ENCODE measurements at regions not wholly inside any gene's neighbourhood (a gene's known extent, or its start where the extent isn't known, plus 50 kb on each side); places are given as distances from the start of the nearest gene placed in this dataset.

DNA sequence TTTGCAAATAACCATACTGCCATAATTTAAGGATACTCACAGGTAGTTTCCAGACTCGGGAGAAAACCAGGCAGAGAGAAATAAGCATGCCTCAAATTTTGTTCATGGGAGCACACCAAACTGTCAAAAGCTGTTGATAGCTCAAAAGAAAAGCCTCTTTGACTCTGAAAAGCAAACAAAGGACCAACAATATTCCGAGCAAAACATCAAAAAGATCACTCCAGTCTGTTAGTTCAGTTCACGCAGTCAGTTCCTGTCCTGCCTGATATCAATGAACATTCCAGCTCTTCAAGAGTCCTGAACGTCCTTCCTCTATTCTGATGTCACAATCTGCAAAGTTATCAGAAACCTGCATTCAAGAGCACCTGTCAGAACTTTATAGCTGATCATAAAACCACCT, 78.7 kb downstream of the RRM2 start:
- DNase-seq (ENCODE audit: low read depth) = no peak

DNA sequence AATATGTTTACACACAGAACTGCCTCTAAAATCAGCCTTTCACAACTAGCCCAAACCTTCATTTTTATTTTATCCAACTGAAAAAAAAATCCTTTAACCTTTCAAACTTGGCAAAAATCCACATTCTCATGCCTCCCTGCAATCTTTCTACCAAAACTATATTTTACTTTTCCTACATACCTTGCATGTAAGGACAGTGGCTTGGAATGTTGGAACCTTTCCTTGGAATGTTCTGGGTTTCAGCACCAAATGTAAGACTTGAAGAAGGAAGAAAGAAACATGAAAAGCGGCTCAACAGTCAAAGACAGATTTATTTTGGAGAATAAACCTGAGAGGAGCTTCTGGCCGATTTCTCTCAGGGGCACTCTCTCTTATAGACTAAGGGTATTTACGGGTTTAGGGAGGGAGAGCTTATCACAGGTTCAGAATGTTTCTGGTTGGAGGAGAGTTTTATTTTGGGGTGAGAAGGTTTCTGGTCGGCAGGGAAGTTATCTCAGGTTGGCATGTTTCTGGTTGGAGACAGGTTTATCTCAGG, 79.7 kb downstream of the RRM2 start:
- peak; percentile 60 for DNase-seq (ENCODE audit: low read depth)

DNA sequence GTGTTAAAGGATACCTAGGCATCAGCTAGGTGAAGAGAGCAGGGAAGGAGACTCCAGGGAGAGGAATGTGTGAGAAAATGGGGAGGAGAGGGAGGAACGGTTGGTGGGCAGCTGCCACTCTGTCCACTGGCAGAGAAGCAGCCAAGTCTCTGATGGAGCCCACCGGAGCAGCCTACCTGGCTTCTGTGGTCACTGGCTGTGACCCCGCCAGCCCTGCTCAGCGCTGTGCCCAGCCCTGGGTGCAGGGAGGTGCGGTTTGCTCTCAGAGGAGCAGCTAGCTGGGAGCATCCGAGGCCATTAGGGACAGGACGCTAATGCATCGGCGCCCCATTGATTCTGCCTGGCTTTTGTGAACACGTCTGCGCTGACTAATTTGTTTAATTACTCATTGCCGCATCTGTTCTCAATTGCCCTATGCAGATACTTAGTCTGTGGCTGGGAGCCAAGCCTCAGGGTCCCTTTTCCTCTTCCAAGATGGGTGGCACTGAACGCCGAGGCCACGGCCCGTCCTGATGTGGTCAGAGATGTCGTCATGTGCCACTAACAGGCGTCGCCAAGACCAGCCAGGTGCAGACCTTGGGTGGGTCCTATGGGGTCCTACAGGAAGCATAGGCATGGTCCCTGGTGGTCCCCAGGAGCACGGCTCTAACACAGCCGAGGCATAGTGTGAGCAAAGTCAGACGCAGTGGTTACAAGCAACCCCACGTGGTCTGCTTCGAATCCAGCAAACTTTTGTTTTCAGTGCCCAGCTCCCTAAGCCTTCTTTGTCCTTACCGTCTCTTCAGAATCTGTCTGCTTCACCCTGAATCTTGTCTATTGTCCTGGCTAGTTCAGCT, 82.0 kb downstream of the RRM2 start:
- peak; percentile 52 for DNase-seq (ENCODE audit: low read depth)

GRCh38 chr2:10205162-10205475, 82.6 kb downstream of the RRM2 start:
- DNase-seq (ENCODE audit: low read depth) = no peak

DNA sequence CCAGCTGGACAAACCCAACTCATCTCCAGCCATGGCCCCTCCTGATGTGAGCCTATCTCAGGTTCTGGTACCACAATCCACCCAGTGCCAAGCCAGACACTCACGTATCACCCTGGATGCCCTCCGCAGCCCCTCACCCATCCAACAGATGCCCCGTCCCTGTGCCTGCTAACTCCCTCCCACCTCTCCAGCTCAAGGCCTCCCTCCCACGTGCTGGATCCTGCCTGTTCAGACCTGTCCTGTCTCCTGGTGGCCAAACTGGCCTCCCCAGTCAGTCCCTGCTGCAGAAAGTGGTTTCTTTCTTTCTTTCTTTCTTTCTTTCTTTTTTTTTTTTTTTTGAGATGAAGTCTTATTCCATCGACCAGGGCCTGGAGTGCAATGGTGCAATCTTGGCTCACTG, 86.2 kb downstream of the RRM2 start:
- DNase-seq (ENCODE audit: low read depth) = no peak

- no peak for DNase-seq (ENCODE audit: low read depth)
Observed at GRCh38 chr2:10209406-10209935, 86.9 kb downstream of the RRM2 start.

DNA sequence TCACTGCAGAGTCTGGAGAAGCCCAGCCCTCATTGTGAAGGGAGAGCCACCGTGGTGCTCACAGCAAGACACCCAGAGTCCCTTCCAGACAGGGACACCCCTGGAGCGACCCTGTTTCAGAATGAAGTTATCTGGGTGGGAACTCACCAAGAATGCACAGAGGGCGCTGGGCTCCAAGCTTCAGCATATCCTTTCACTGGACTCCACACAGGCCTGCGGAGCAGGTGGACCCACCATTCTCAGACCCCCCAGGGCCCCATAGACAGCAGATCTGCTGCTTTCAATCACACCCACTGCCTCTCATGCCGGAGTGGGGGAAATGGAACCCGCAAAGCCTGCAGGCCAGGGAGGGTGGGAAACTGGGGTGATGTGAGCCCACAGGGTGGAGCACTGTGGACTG, 87.8 kb downstream of the RRM2 start:
- DNase-seq (ENCODE audit: low read depth) = no peak

DNA sequence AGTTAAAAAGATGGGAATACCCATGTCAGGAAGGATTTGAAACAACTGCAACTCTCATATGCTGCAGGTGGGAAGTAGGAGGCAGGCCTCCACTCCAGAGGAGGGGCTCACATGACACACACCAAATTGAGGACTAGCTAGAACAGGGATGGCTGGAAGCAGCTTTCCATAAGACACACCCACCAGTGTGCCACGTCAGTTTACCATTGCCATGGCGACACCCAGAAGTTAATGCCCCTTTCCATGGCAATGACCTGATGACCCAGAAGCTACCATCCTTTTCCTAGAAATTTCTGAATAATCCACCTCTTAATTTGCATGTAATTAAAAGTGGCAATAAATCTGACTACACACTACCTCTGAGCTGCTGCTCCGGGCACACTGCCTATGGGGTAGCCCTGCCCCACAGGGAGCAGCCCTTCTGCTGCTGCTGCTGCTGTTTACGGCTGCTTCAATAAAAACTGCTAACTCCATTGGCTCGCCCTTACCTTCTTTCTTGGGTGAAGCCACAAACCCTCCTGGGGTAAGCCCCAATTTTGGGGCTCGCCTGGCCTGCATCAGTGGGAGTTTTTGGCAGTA, 89.4 kb downstream of the RRM2 start:
- no peak for DNase-seq (ENCODE audit: low read depth)

DNA sequence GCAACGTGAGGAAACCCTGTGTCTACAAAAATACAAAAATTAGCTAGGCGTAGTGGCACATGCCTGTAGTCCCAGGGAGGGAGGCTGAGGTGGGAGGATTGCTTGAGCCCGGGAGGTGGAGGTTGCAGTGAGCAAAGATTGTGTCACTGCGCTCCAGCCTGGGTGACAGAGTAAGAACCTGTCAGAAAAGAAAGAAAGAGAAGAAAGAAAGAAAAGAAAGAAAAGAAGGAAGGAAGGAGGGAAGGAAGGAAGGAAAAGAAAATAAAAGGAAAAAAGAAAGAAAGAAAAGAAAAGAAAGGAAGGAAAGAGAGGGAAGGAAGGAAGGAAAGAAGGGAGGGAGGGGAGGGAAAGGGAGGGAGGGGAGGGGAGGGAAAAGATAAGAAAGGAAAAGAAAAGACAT, 89.9 kb upstream of the HPCAL1 start:
- no peak for DNase-seq (ENCODE audit: low read depth)

GRCh38 chr2:10214179-10214578, 88.5 kb upstream of the HPCAL1 start:
- no peak for DNase-seq (ENCODE audit: low read depth)

GRCh38 chr2:10215393-10215935, 87.2 kb upstream of the HPCAL1 start:
- DNase-seq (ENCODE audit: low read depth) = no peak

GRCh38 chr2:10216677-10217488, 85.8 kb upstream of the HPCAL1 start:
- DNase-seq (ENCODE audit: low read depth) = no peak

GRCh38 chr2:10217489-10218435, 84.9 kb upstream of the HPCAL1 start:
- DNase-seq (ENCODE audit: low read depth) = no peak

DNA sequence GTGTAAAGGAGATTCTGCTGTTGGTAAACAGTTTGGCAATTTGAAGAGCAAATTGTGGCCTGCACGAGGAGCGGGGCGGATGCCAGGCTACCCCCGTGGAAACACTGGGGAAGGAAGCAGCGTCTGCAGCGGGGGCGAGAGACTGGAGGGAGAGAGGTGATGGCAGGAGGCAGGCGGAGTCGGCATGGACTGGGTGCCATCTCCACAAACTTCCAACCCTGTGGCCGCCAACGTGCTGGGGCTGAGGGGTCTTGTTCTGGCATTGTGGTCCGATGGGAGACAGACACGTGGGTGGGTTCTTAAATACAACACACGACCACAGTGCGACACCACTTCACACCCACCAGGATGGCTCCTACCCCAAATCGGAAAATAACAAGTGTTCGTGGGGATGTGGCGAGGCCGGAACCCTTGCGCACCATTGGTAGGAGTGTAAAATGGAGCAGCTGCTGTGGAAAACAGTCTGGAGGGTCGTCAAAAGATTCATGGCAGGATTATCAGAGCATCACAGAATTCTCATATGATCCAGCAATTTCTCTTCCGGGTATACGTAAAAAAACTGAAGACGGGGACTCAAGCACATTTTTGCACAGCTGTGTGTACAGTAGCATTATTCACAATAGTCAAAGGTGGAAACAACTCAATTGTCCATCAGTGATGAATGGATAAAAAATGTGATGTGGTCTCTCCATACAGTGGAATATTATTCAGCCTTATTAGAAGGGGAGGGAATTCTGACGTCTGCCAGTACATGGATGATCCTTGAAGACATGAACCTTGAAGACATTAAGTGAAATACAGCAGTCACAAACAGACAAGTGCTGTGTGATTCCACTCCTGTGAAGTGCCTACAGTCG, 82.4 kb upstream of the HPCAL1 start:
- DNase-seq (ENCODE audit: low read depth) = no peak

DNA sequence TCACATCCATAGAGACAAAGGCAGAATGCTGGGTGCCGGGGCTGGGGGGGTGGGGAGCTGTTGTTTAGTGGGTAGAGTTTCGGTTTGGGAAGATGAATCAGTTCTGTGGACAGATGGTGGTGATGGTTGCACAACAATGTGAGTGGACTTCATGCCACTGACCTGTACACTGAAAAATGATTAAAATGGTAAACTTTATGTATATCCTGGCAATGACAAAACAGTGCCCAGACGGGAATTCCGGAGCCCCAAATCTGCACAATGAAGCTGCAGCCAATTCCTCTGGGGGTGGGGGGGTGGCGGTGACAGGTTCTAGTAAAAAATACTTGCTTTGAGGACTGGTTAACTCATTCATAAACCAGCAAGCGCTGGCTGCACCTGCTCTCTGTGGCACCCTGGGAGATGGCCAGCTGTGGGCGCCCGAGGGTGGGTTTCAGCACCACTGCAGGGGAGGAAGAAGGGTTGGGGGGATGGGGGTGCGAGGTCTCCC, 81.8 kb upstream of the HPCAL1 start:
- peak; percentile 78 for DNase-seq (ENCODE audit: low read depth)

- no peak for DNase-seq (ENCODE audit: low read depth)
Observed at GRCh38 chr2:10221443-10221842, 81.3 kb upstream of the HPCAL1 start.

GRCh38 chr2:10221976-10222870, 80.5 kb upstream of the HPCAL1 start:
- no peak for DNase-seq (ENCODE audit: low read depth)

- no peak for DNase-seq (ENCODE audit: low read depth)
Observed at GRCh38 chr2:10223471-10223870, 79.2 kb upstream of the HPCAL1 start.
